Activated naive CD8-positive, alpha-beta T cell (primary cell): ENCODE measurements at regions not wholly inside any gene's neighbourhood (a gene's known extent, or its start where the extent isn't known, plus 50 kb on each side); places are given as distances from the start of the nearest gene placed in this dataset.

Experiments
- H3K27ac Mint-ChIP-seq: one replicate; pipeline ENCODE4 v1.8.0; 2021; ENCODE audit warnings: mixed read lengths
- H3K27me3 Mint-ChIP-seq: one replicate; pipeline ENCODE4 v1.8.0; 2021; ENCODE audit warnings: mixed read lengths
- H3K36me3 Mint-ChIP-seq: one replicate; pipeline ENCODE4 v1.8.0; 2021; ENCODE audit warnings: mixed read lengths
- H3K4me1 Mint-ChIP-seq: one replicate; pipeline ENCODE4 v1.8.0; 2021; ENCODE audit warnings: low read depth, mixed read lengths
- H3K4me3 Mint-ChIP-seq: one replicate; pipeline ENCODE4 v1.8.0; 2021; ENCODE audit warnings: mild to moderate bottlenecking, mixed read lengths
- H3K9me3 Mint-ChIP-seq: one replicate; pipeline ENCODE4 v1.8.0; 2021; ENCODE audit warnings: low read depth, mixed read lengths

DNA sequence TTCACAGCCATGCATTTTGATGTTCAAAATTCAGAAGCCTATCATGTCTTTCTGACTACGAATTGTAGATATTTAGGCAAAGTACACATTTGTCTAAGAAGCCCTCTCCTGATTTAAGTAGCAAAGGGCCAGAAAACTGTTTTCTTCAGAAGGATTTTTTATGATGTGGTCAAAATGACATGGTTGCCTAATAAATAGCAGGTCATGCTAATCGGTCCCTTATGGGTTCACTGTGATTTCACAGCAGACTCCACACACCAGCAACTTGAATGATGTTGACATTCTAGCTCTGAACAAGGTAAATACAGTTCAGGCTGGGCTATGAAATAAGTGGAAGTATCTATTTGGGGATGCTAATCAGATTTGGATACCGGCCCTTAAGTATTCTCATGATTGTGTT lies 178.7 kb upstream of the DPYD start:
- Mint-ChIP-seq H3K4me1 (no peaks in the 10 kb centered on the region), H3K27ac (no peak overlapping the region), H3K4me3 (no peak overlapping the region), H3K27me3 (no peaks in the 10 kb centered on the region), H3K36me3 (no peaks in the 10 kb centered on the region), H3K9me3 (no peaks in the 10 kb centered on the region)

- Mint-ChIP-seq H3K9me3 (no peaks in the 10 kb centered on the region), H3K27me3 (no peaks in the 10 kb centered on the region), H3K27ac (no peak overlapping the region), H3K4me3 (no peak overlapping the region), H3K4me1 (no peaks in the 10 kb centered on the region), H3K36me3 (no peaks in the 10 kb centered on the region)
These were observed 177.6 kb upstream of the DPYD start for GRCh38 chr1:98098473-98098872.

GRCh38 chr1:98090351-98090750 lies 169.5 kb upstream of the DPYD start:
- Mint-ChIP-seq H3K27ac (no peak overlapping the region), H3K4me3 (no peak overlapping the region), H3K9me3 (no peaks in the 10 kb centered on the region), H3K4me1 (no peaks in the 10 kb centered on the region), H3K36me3 (no peaks in the 10 kb centered on the region), H3K27me3 (no peaks in the 10 kb centered on the region)

- Mint-ChIP-seq H3K36me3 (no peaks in the 10 kb centered on the region), H3K4me3 (no peak overlapping the region), H3K9me3 (no peaks in the 10 kb centered on the region), H3K27ac (no peak overlapping the region), H3K27me3 (no peaks in the 10 kb centered on the region), H3K4me1 (no peaks in the 10 kb centered on the region)
These were observed 167.5 kb upstream of the DPYD start for GRCh38 chr1:98088381-98088780.

DNA sequence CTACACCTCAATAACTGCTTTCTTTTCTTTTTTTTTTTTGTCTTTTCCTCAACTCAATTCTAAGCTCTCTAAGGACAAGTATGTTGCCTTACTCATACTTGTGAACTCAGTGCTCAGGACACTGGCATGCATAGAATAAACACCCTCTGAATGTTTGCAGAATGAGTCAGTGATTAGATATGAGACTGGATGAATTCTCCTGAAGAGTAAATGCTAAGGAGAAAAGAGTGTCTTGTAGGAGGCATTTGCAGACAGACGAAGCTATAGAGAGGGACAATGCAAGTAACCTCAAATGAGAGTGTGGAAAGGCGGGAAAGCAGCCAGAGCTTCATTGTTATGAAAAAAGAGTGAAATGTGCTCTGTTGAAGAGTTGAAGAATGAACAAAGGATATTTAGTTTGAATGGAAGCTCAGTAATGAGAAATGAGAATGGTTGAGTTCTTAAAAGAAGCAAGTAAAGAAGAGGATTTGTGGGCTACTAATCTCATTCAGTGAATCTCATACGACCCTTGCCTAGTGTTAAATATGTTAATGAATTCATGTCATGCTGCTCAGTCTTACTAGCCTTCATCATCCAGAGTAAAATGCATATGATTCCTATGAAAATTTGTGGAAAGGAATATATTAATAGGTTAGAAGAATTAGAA lies 166.1 kb upstream of the DPYD start:
- H3K27me3 Mint-ChIP-seq: peaks cover 1% of the 10 kb centered on the region
- H3K4me3 Mint-ChIP-seq: no peak overlapping the region
- no peak overlapping the region for H3K27ac Mint-ChIP-seq
- H3K4me1 Mint-ChIP-seq: no peaks in the 10 kb centered on the region
- H3K36me3 Mint-ChIP-seq: no peaks in the 10 kb centered on the region
- H3K9me3 Mint-ChIP-seq: no peaks in the 10 kb centered on the region

GRCh38 chr1:98086156-98086555 lies 165.3 kb upstream of the DPYD start:
- H3K27me3 Mint-ChIP-seq: peaks cover 1% of the 10 kb centered on the region
- H3K4me1 Mint-ChIP-seq: no peaks in the 10 kb centered on the region
- no peaks in the 10 kb centered on the region for H3K36me3 Mint-ChIP-seq
- no peaks in the 10 kb centered on the region for H3K9me3 Mint-ChIP-seq
- H3K27ac Mint-ChIP-seq: no peak overlapping the region
- H3K4me3 Mint-ChIP-seq: no peak overlapping the region

DNA sequence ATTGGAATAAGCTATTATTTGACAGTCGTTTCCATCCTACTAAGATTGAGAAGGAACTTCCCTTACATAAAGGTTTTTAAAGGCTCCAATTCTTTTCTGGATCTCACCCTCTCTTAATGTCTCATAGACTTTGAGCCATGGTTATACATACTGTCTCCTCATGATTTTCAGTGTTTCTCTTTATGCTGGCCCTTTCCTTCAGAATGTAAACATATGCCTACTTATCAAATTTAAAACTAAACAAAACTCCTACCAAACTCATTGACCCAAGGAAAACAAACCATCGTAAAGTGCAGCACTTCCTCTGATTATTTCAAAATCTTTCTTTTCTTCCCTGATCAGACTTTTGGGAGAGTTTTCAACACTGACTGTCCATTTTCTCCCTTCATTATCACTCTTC lies 163.4 kb upstream of the DPYD start:
- no peak overlapping the region for H3K27ac Mint-ChIP-seq
- no peaks in the 10 kb centered on the region for H3K4me1 Mint-ChIP-seq
- no peak overlapping the region for H3K4me3 Mint-ChIP-seq
- no peaks in the 10 kb centered on the region for H3K36me3 Mint-ChIP-seq
- H3K27me3 Mint-ChIP-seq: peaks cover 1% of the 10 kb centered on the region
- no peaks in the 10 kb centered on the region for H3K9me3 Mint-ChIP-seq

GRCh38 chr1:98081944-98082343 lies 161.1 kb upstream of the DPYD start:
- Mint-ChIP-seq H3K27ac (no peak overlapping the region), H3K4me1 (no peaks in the 10 kb centered on the region), H3K9me3 (no peaks in the 10 kb centered on the region), H3K4me3 (no peak overlapping the region), H3K27me3 (peaks cover 1% of the 10 kb centered on the region), H3K36me3 (no peaks in the 10 kb centered on the region)

GRCh38 chr1:98078596-98078995 lies 157.8 kb upstream of the DPYD start:
- Mint-ChIP-seq H3K4me1 (no peaks in the 10 kb centered on the region), H3K9me3 (no peaks in the 10 kb centered on the region), H3K4me3 (no peak overlapping the region), H3K27me3 (peaks cover 2% of the 10 kb centered on the region), H3K27ac (no peak overlapping the region), H3K36me3 (no peaks in the 10 kb centered on the region)

DNA sequence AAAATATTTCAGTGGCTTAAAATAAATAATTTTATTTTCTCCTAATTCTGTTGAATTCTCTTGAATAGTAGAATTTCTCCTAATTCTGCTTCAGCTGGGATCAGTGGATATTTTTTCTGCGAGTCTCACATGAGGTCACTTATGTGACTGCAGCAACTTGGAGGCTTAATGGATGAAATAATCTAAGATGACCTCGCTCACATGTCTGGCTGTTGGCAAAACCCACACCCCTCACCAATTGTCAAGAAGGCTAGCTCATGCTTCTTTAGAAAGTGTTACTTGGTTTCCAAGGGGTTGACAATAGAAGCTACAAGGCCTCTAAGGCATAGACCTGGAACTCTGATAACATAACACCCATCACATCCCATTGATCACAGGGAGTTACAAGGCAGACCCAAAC lies 156.9 kb upstream of the DPYD start:
- no peaks in the 10 kb centered on the region for H3K9me3 Mint-ChIP-seq
- H3K4me3 Mint-ChIP-seq: no peak overlapping the region
- H3K27ac Mint-ChIP-seq: no peak overlapping the region
- H3K36me3 Mint-ChIP-seq: no peaks in the 10 kb centered on the region
- no peaks in the 10 kb centered on the region for H3K4me1 Mint-ChIP-seq
- H3K27me3 Mint-ChIP-seq: peaks cover 1% of the 10 kb centered on the region

- Mint-ChIP-seq H3K4me3 (no peak overlapping the region), H3K27ac (no peak overlapping the region), H3K9me3 (no peaks in the 10 kb centered on the region), H3K4me1 (no peaks in the 10 kb centered on the region), H3K36me3 (no peaks in the 10 kb centered on the region), H3K27me3 (peaks cover 1% of the 10 kb centered on the region)
These were observed 154.8 kb upstream of the DPYD start for GRCh38 chr1:98075626-98076025.

DNA sequence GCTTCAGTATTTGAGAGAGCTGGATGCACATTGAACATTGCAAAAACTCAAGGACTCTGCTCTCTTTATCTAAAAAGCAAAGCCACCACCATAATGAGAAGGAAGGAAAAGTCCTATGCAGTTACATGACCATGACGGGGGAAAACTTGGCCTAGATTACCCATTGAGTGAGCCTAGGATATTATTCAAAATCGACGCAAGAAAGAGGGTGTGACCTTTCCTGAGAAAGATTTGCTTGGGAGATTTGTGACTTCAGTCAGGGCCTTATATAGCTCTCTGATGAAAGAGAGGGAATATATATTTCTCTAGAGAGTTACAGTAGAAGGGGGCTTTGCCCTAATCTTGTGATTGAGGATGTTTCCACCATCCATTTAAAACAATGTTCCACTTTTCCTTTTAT lies 153.0 kb upstream of the DPYD start:
- H3K36me3 Mint-ChIP-seq: no peaks in the 10 kb centered on the region
- H3K27ac Mint-ChIP-seq: no peak overlapping the region
- H3K9me3 Mint-ChIP-seq: no peaks in the 10 kb centered on the region
- H3K4me1 Mint-ChIP-seq: no peaks in the 10 kb centered on the region
- H3K27me3 Mint-ChIP-seq: peaks cover 3% of the 10 kb centered on the region
- H3K4me3 Mint-ChIP-seq: no peak overlapping the region

DNA sequence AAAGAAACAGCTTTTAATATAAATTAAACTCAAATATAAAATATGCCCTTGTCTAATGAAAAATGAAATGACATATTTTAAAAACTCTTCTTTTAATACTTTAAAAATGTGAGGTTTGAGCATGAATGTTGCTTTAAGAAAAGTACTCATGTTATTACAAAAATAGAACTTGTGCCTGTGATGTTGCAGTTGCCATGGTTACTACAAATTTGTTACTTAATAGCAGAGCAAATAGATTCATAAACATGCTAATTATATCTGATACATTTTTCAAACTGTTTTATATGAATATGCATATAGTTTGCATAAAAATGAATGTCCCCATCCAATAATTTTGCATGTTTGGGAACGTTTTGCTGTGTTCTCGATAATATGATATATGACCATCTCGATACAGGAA lies 152.3 kb upstream of the DPYD start:
- Mint-ChIP-seq H3K4me1 (no peaks in the 10 kb centered on the region), H3K27me3 (peaks cover 5% of the 10 kb centered on the region), H3K4me3 (no peak overlapping the region)

DNA sequence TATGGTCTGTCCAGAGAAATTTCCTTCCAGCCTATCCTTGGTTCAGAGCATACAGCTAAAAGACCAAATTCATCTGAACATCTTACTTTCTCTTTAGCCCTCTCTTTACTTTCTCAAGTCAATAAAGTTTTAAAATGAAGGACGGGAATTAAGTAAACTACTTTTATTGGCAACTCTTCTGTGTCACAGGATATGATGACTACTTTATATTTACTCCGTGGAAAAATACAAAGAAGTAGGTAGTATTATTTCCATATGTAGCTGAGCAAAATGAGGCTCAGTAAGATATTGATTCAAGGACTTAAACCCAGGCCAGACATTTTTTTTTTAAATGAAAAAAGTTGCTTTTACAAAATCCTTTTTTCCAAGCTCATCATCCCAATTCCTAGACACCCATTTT lies 151.2 kb upstream of the DPYD start:
- Mint-ChIP-seq H3K4me1 (no peaks in the 10 kb centered on the region), H3K27me3 (peaks cover 5% of the 10 kb centered on the region), H3K27ac (no peak overlapping the region), H3K36me3 (no peaks in the 10 kb centered on the region), H3K9me3 (no peaks in the 10 kb centered on the region), H3K4me3 (no peak overlapping the region)

More for the DNA sequence above, 152.3 kb upstream of the DPYD start:
- Mint-ChIP-seq H3K36me3 (no peaks in the 10 kb centered on the region), H3K27ac (no peak overlapping the region), H3K9me3 (no peaks in the 10 kb centered on the region)

DNA sequence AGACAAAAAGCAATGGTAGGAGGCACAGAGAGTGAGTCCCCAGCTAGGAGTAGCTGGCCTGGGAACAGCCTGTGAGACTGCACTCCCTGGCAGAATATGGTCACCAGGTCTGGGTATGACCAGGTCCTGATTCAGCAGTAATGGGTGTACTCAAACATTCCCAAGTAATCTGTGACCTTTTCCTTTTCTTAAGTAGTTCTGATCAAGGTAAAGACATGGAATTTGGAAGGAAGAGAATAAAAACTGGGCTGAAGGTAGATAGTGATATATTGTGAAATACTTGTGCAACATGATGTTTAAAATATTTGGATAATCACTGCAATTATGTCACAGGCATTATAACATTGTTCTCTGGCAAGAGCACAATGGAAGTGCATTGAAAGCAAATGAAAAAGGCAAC lies 147.2 kb upstream of the DPYD start:
- Mint-ChIP-seq H3K4me1 (no peaks in the 10 kb centered on the region), H3K27me3 (peaks cover 8% of the 10 kb centered on the region), H3K4me3 (no peak overlapping the region), H3K27ac (no peak overlapping the region), H3K36me3 (no peaks in the 10 kb centered on the region), H3K9me3 (no peaks in the 10 kb centered on the region)

GRCh38 chr1:98066911-98067310 lies 146.1 kb upstream of the DPYD start:
- Mint-ChIP-seq H3K9me3 (no peaks in the 10 kb centered on the region), H3K4me3 (no peak overlapping the region), H3K4me1 (no peaks in the 10 kb centered on the region), H3K36me3 (no peaks in the 10 kb centered on the region), H3K27ac (no peak overlapping the region), H3K27me3 (peaks cover 8% of the 10 kb centered on the region)
